ENCODE measurements at regions not wholly inside any gene's neighbourhood (a gene's known extent, or its start where the extent isn't known, plus 50 kb on each side); places are given as distances from the start of the nearest gene placed in this dataset.

DNA sequence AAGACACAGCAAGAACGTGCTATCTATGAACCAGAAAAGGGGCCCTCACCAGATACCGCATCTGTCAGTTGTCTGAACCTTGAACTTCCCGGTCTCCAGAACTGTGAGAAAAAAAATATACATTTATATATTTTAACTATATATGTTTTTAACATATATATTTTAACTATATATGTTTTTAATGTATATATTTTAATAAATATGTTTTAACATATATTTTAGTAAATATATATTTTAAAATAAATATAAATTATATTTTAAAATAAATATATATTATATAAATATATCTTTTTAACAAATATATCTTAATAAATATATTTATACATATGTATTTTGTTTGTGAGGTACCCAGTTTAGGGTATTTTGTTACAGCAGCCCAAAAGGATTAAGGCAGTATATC lies 958.2 kb upstream of the AUTS2 start:
- Histone ChIP-seq H4K20me1 (ENCODE audit: control insufficient read depth, extremely low read depth, insufficient read depth, low read length) (no peaks in the 10 kb centered on the region), H3K27ac (ENCODE audit: insufficient read depth, low read length) (no peak overlapping the region), H3K79me2 (ENCODE audit: control insufficient read depth, insufficient read depth, low read length) (no peaks in the 10 kb centered on the region), H3K4me3 (replicated peaks in 1 of 4; ENCODE audit: control extremely low read depth in 1 of 4, insufficient read depth in 1 of 4, low read depth in 3 of 4, low read length in 4 of 4) (no peak overlapping the region), H3K36me3 (ENCODE audit: control insufficient read depth, insufficient read depth, low read length) (no peaks in the 10 kb centered on the region), H3K4me2 (ENCODE audit: extremely low read depth, insufficient read depth, low read length) (no peak overlapping the region), H2AFZ (ENCODE audit: low read length) (no peak overlapping the region), H3K4me1 (ENCODE audit: control insufficient read depth, extremely low read depth, insufficient read depth, low read length) (no peaks in the 10 kb centered on the region), H3K9me3 (ENCODE audit: control insufficient read depth, insufficient read depth, low read depth, low read length) (no peaks in the 10 kb centered on the region), H3K9ac (ENCODE audit: insufficient read depth, low read length) (no peak overlapping the region), H3K27me3 (ENCODE audit: control insufficient read depth, insufficient read depth, low read length) (no peaks in the 10 kb centered on the region)
- DNase-seq (ENCODE audit: low read depth in 2 of 2), result no peak
- no peak for TF ChIP-seq EZH2 (IDR thresholded peaks at IDR 0.05; ENCODE audit: low read length, missing control alignments)
- TF ChIP-seq, protein P1, sequence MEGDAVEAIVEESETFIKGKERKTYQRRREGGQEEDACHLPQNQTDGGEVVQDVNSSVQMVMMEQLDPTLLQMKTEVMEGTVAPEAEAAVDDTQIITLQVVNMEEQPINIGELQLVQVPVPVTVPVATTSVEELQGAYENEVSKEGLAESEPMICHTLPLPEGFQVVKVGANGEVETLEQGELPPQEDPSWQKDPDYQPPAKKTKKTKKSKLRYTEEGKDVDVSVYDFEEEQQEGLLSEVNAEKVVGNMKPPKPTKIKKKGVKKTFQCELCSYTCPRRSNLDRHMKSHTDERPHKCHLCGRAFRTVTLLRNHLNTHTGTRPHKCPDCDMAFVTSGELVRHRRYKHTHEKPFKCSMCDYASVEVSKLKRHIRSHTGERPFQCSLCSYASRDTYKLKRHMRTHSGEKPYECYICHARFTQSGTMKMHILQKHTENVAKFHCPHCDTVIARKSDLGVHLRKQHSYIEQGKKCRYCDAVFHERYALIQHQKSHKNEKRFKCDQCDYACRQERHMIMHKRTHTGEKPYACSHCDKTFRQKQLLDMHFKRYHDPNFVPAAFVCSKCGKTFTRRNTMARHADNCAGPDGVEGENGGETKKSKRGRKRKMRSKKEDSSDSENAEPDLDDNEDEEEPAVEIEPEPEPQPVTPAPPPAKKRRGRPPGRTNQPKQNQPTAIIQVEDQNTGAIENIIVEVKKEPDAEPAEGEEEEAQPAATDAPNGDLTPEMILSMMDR (conservative IDR thresholded peaks at IDR 0.05 in 1 of 2, IDR thresholded peaks at IDR 0.05 in 1 of 2; ENCODE audit: low read depth in 1 of 2, low read length in 2 of 2), result no peak

GRCh38 chr7:68642727-68643126 lies 955.5 kb upstream of the AUTS2 start:
- Histone ChIP-seq H3K27me3 (ENCODE audit: control insufficient read depth, insufficient read depth, low read length) (no peaks in the 10 kb centered on the region), H3K27ac (ENCODE audit: insufficient read depth, low read length) (no peak overlapping the region), H3K79me2 (ENCODE audit: control insufficient read depth, insufficient read depth, low read length) (no peaks in the 10 kb centered on the region), H3K9ac (ENCODE audit: insufficient read depth, low read length) (no peak overlapping the region), H3K36me3 (ENCODE audit: control insufficient read depth, insufficient read depth, low read length) (no peaks in the 10 kb centered on the region), H3K4me3 (replicated peaks in 1 of 4; ENCODE audit: control extremely low read depth in 1 of 4, insufficient read depth in 1 of 4, low read depth in 3 of 4, low read length in 4 of 4) (no peak overlapping the region), H4K20me1 (ENCODE audit: control insufficient read depth, extremely low read depth, insufficient read depth, low read length) (no peaks in the 10 kb centered on the region), H2AFZ (ENCODE audit: low read length) (no peak overlapping the region), H3K9me3 (ENCODE audit: control insufficient read depth, insufficient read depth, low read depth, low read length) (no peaks in the 10 kb centered on the region), H3K4me2 (ENCODE audit: extremely low read depth, insufficient read depth, low read length) (no peak overlapping the region), H3K4me1 (ENCODE audit: control insufficient read depth, extremely low read depth, insufficient read depth, low read length) (no peaks in the 10 kb centered on the region)
- no peak for TF ChIP-seq EZH2 (IDR thresholded peaks at IDR 0.05; ENCODE audit: low read length, missing control alignments)
- TF ChIP-seq, protein P1 (conservative IDR thresholded peaks at IDR 0.05 in 1 of 2, IDR thresholded peaks at IDR 0.05 in 1 of 2; ENCODE audit: low read depth in 1 of 2, low read length in 2 of 2), result no peak
- no peak for DNase-seq (ENCODE audit: low read depth in 2 of 2)

DNA sequence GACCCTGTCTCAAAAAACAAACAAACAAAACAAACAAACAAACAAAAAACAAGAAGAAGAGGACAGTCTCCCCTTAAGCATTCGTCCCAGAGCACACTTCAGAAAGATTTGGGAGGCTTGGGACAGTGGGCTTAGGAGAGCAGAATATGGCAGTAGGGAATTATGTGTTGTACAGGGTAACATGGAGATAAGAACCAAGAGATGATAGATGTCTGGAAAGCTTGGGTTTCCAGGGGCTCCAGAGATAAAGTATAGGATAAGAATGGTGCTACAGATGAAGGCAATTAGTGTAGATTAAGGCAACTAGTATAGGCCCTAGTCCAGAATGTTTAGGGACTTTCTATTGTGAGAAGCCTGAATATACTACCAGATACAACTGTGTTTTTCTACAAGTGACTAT lies 934.9 kb upstream of the AUTS2 start:
- H3K27me3 ChIP-seq (ENCODE audit: control insufficient read depth, insufficient read depth, low read length), result no peaks in the 10 kb centered on the region
- H3K4me1 ChIP-seq (ENCODE audit: control insufficient read depth, extremely low read depth, insufficient read depth, low read length), result no peaks in the 10 kb centered on the region
- H3K79me2 ChIP-seq (ENCODE audit: control insufficient read depth, insufficient read depth, low read length), result no peaks in the 10 kb centered on the region
- no peaks in the 10 kb centered on the region for H3K9me3 ChIP-seq (ENCODE audit: control insufficient read depth, insufficient read depth, low read depth, low read length)
- H3K9ac ChIP-seq (ENCODE audit: insufficient read depth, low read length), result no peak overlapping the region
- TF ChIP-seq EZH2 (IDR thresholded peaks at IDR 0.05; ENCODE audit: low read length, missing control alignments), result no peak
- TF ChIP-seq, protein P1 (conservative IDR thresholded peaks at IDR 0.05 in 1 of 2, IDR thresholded peaks at IDR 0.05 in 1 of 2; ENCODE audit: low read depth in 1 of 2, low read length in 2 of 2), result no peak
- no peak overlapping the region for H2AFZ ChIP-seq (ENCODE audit: low read length)
- H4K20me1 ChIP-seq (ENCODE audit: control insufficient read depth, extremely low read depth, insufficient read depth, low read length), result no peaks in the 10 kb centered on the region
- no peak overlapping the region for H3K4me3 ChIP-seq (replicated peaks in 1 of 4; ENCODE audit: control extremely low read depth in 1 of 4, insufficient read depth in 1 of 4, low read depth in 3 of 4, low read length in 4 of 4)
- no peak for DNase-seq (ENCODE audit: low read depth in 2 of 2)
- H3K36me3 ChIP-seq (ENCODE audit: control insufficient read depth, insufficient read depth, low read length), result no peaks in the 10 kb centered on the region
- no peak overlapping the region for H3K27ac ChIP-seq (ENCODE audit: insufficient read depth, low read length)
- no peak overlapping the region for H3K4me2 ChIP-seq (ENCODE audit: extremely low read depth, insufficient read depth, low read length)

Data from fibroblast of lung (primary cell).